ENCODE measurements at regions not wholly inside any gene's neighbourhood (a gene's known extent, or its start where the extent isn't known, plus 50 kb on each side); places are given as distances from the start of the nearest gene placed in this dataset.

GRCh38 chr11:110990311-110990710 lies 255.2 kb upstream of the POU2AF2 start (continued):
- TF ChIP-seq, protein P1, sequence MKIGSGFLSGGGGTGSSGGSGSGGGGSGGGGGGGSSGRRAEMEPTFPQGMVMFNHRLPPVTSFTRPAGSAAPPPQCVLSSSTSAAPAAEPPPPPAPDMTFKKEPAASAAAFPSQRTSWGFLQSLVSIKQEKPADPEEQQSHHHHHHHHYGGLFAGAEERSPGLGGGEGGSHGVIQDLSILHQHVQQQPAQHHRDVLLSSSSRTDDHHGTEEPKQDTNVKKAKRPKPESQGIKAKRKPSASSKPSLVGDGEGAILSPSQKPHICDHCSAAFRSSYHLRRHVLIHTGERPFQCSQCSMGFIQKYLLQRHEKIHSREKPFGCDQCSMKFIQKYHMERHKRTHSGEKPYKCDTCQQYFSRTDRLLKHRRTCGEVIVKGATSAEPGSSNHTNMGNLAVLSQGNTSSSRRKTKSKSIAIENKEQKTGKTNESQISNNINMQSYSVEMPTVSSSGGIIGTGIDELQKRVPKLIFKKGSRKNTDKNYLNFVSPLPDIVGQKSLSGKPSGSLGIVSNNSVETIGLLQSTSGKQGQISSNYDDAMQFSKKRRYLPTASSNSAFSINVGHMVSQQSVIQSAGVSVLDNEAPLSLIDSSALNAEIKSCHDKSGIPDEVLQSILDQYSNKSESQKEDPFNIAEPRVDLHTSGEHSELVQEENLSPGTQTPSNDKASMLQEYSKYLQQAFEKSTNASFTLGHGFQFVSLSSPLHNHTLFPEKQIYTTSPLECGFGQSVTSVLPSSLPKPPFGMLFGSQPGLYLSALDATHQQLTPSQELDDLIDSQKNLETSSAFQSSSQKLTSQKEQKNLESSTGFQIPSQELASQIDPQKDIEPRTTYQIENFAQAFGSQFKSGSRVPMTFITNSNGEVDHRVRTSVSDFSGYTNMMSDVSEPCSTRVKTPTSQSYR (CRISPR knock-in tag; IDR thresholded peaks at IDR 0.05): no peak
- TF ChIP-seq, protein P2, sequence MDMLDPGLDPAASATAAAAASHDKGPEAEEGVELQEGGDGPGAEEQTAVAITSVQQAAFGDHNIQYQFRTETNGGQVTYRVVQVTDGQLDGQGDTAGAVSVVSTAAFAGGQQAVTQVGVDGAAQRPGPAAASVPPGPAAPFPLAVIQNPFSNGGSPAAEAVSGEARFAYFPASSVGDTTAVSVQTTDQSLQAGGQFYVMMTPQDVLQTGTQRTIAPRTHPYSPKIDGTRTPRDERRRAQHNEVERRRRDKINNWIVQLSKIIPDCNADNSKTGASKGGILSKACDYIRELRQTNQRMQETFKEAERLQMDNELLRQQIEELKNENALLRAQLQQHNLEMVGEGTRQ (CRISPR knock-in tag; IDR thresholded peaks at IDR 0.05): no peak
- TF ChIP-seq PREB (CRISPR knock-in tag; IDR thresholded peaks at IDR 0.05; ENCODE audit: borderline replicate concordance) (no peak), ZNF232 (CRISPR knock-in tag; IDR thresholded peaks at IDR 0.05) (no peak), ZNF512 (CRISPR knock-in tag; IDR thresholded peaks at IDR 0.05; ENCODE audit: borderline replicate concordance) (no peak), KAT7 (CRISPR knock-in tag; IDR thresholded peaks at IDR 0.05; ENCODE audit: borderline replicate concordance) (no peak), ERG (CRISPR knock-in tag; IDR thresholded peaks at IDR 0.05) (no peak), PRRX2 (CRISPR knock-in tag; IDR thresholded peaks at IDR 0.05) (no peak), ZSCAN18 (CRISPR knock-in tag; IDR thresholded peaks at IDR 0.05) (no peak), RELA (CRISPR knock-in tag; IDR thresholded peaks at IDR 0.05; ENCODE audit: borderline replicate concordance) (no peak), ZNF532 (CRISPR knock-in tag; IDR thresholded peaks at IDR 0.05; ENCODE audit: borderline replicate concordance) (no peak)
- TF ChIP-seq, protein P3, sequence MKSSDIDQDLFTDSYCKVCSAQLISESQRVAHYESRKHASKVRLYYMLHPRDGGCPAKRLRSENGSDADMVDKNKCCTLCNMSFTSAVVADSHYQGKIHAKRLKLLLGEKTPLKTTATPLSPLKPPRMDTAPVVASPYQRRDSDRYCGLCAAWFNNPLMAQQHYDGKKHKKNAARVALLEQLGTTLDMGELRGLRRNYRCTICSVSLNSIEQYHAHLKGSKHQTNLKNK (CRISPR knock-in tag; IDR thresholded peaks at IDR 0.05): no peak
